Right kidney (tissue), 1 donor: ENCODE measurements at regions not wholly inside any gene's neighbourhood (a gene's known extent, or its start where the extent isn't known, plus 50 kb on each side); places are given as distances from the start of the nearest gene placed in this dataset.

ENCODE experiments used
- DNase-seq: peaks from one replicate; pipeline ENCODE4 v3.0.0-alpha.2; 2016

DNA sequence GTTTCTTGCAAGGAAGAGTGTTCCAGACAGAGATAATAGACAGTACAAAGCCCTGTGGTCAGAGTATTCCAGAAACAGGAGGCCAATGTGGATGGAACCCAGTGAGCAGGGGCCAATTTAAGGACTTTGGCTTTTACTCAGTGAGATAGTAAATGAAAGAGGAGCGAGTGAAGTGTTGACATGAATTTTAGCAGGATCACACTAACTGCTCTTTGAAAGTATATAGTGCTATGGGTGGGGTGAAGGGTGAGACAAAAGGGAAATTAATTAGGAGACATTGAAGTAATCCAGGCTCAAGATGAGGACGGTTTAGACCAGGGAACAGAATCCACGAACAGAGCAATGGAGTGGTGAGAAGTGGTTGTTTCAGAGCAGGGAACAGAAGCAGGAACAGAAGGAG lies 62.2 kb upstream of the TES start:
- no peak for DNase-seq

DNA sequence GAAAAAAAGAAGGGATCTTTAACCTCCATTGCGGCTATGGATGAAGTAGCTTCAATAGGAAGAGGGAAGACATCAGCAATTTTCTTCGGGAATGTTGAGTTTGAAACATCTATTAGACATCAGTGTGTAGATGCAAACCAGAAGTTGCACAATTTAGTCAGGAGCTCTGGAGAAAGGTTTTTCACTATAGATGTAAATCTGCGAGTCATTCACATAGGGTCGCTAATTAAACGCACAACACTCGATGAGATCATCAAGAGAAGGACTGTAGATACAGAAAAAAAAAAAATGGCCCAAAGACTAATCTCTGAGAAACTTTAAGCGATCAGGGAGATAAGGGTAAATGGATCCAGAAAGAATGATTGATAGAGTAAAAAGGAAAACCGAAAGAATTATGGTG lies 61.7 kb upstream of the TES start:
- no peak for DNase-seq

DNA sequence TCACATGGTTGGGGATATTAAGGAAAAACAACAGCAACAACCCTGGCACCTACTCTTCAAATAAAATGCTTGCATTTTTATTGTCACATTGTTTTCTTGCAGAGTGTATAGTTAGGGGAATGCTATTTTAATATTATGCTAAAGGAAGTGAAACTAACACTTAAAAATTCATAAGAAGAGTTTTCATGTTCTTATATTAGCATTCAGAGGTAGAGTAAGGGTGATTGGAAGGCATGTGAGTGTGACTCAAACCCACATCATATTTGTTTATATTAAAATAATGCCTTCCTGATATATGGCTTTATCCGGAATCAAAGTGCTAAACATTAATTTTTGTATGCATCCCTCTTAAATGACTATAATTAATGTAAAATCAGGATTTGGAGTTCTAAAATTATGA lies 59.8 kb upstream of the TES start:
- no peak for DNase-seq

DNA sequence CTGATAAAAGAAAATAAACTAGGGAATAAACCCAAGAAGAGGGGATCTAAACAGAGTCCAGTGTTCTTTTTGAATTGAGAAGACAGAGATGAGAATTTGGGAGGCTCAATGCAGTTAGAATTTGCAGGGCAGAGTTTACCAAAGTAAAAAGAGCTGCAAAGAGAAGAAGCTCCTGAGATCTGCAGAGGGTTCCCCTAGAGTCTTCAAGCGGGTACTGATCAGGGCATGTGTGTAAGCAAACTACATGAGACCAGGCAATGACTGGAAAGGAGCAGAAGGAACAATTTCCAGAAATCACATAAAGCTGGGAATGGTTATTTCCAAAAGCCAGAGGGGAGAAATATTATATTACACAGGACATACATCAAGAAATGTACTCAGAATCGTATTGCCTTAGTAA lies 58.1 kb upstream of the TES start:
- DNase-seq = no peak

DNA sequence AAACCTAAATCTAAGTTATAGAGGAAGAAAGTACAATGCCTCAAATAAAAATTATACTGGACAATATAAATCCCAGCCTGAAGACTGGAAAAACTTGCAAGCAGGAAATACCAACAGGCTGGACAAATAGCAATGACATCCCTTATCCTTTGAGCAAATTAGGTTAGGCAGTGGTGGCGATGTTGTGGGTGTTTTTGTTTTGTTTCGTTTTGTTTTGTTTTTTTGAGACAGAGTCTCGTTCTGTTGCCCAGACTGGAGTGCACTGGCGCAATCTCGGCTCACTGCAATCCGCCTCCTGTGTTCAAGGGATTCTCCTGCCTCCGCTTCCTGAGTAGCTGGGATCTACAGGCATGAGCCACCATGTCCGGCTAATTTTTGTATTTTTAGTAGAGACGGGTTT lies 57.3 kb upstream of the TES start:
- DNase-seq = no peak

DNA sequence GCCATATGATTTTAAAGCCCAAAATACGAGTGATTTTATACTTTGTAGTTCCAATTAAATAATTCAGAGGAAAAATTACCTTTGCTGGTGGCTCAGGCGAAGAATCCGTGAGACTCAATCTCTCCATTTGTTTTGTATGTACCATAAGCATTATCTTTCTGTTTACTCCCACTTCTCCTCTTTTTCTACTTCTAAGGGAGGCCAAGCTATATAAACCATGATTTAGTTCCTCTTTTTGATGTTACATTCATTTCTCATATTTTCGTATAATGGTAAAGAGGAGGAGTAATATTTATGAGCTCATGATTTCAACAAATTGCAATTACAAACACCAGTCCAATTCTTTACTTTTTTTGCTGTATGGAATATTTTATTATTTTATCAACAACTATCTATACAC lies 50.6 kb upstream of the TES start:
- no peak for DNase-seq
